Stimulated activated CD4-positive, alpha-beta T cell treated with anti-CD3 and anti-CD28 coated beads, Interleukin-12 subunit alpha, Interleukin-12 subunit beta, amount 100 ng/mL, for 24 hours (primary cell): ENCODE measurements at regions not wholly inside any gene's neighbourhood (a gene's known extent, or its start where the extent isn't known, plus 50 kb on each side); places are given as distances from the start of the nearest gene placed in this dataset.
"Not testable (repeated sequence)": the region's sequence is repeated elsewhere in the genome, so short reads cannot be mapped to it uniquely, and the experiment has no call there.

Experiments
- DNase-seq, 2 experiments: peaks; one replicate each; pipeline ENCODE4 v3.0.0-alpha.2; 2020; ENCODE audit warnings: low read depth in 2 of 2

DNA sequence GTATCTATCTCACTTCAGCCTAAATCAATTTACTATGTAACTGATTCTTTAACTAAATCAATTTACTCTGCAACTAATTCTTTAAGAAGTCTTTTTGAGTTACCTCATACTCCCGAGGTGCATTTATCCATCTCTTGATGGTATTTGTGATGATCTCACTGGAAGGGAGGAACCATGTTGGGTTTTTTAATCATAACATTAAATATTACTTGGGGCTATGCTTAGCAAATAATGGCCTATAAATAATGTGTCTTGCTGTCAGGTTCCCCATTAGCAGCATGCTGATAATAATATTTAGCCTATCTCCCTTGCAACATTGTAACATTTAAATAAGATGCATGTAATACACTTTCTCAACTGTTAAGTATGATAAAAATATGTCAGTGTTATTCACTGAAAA is 411.3 kb downstream of the SLITRK1 start:
- DNase-seq, result no peak

DNA sequence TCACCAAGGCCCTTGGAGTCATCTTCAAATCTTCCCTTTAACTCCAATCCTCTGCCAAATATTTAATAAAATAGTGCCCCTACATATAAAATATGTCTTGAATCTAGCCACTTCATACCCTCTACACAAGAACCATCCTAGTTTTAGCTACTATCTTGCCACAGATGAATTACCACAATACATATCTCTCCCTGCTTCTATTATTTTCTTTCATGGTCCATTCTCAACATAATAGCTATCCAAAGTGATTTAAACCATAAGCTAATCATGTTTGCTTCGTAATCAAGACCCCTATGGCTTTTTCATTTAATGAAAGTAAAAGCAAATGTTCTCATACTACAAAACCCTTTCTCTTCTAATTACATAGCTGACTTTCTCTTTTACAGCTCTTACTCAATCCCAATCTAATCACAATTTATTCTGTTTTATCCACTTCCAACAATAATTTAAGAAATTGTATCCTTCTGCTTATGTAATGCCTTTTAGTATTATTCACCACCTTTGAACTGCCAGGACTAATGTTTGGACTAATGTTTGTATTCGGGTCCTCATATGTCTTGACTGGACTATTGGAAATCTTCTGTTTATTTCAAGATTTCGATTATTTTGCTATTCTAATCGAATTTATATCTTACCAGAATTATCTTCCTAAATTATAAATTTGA is 412.0 kb downstream of the SLITRK1 start:
- no peak for DNase-seq

DNA sequence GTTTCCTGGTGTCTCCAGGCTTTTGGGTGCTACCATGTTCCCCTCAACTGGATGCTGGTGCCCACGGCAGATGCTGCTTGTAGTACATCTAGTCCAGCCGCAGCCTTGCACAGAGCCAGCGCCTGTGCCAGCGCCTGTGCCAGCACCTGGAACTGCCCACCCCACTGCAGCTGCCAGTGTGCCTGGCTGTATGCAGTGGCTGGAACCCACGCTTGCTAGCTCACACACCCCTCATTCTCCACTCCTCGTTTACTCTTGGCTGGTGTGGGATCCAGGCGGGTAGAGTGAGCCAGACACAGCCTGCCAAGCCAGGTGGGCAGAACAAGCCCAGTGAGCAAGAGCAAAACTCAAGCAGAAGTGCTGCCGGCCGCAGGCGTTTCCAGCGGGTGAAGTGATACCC is 428.6 kb downstream of the SLITRK1 start:
- DNase-seq, result no peak

DNA sequence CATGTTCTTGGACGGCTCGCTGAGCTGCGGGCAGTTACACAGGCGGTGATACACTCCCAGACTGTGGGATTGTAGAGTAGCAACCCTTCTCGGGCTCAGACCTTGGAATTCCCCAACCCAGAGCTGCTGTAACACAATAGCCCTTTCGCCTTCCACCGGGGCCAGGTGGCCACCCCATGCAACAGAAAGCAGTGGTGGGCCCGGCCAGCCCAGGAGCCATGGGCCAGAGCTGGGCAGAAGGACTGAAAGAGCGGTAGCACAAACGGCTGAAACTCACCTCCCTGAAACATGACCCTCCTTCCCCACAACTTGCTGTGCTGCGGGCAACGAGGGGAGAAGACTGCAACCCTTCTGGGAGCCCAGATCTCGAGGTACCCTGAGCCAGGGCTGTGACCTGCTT is 429.0 kb downstream of the SLITRK1 start:
- DNase-seq, result no peak

DNA sequence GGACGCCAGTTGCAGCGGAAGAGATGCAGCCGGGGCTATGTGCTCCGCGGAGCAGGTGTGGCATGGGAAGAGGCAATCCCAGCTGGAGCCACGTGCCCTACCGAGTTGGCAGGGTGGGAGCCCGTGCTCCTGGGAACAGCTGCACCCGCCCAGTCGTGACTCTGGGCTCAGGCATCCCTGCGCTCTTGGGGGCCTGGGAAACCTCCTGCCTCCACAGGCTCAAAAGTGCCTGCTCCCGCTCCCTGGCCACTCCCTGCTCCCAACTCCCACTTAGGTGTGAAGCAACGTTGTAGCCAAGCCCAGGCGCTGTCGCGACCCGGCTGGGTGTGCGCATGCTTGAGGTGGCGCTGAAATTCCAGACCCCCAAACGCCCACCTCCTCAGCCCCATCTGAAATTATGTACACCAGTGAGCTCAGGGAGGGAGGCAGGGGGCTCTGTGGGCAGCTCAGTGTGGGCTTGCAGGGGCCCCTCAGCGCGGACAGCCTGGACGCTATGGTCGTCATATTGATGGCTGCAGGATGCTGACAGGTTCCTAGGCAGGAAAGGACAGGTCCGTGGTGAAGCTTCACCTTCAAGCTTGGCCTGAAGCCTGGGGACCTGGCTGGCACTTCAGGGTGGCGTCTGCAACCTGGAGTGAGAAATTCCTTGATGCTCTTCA is 429.9 kb downstream of the SLITRK1 start:
- DNase-seq, result no peak

DNA sequence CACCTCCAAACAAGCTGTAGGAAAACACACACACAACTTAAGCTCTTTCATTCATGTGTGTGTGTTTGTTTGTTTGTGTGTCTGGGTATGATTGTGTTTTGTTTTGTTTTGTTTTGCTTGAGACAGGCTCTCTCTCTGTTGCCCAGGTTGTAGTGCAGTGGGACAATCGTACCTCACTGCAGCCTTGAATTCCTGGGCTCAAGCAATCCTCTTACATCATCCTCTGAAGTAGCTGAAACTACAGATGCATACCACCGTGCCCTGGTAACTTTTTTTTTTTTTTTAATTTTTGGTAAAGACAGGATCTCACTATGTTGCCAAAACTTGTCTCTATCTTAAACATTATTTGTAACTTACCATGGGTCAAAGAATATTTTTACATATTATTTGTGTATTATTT is 431.7 kb downstream of the SLITRK1 start:
- DNase-seq, result no peak

DNA sequence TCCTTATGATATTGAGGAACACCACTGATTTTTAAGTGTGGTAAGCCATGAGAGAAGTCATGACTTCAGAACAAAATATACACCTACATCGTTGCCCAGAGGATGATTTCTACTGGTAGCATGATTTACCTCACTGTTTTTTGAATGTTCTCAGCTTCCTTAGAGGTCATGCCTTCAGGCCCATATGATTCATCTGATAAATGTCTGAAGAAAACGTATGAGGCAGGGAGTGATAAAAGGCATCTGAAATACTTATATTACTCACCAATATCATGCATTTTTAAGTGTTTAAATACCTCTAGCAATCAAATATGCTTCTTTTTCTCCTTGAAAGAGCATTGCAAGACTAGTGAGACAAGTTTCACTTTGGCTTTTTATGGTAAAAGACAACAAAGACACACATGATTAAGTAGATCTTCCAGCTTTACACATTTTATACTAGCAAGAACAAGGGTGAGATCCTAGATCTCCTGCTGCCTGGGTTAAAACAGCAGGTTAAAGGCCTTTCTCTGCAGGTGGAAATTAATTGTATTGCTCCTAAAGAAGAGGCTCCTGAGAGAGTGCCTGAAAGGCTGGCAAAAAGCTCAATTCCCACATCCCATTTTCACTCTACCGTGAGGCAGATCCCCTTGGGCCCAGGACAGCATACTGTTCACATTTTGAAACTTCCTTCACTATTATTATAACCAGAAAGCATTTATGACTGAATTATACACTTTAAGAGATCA is 432.4 kb downstream of the SLITRK1 start:
- no peak for DNase-seq

DNA sequence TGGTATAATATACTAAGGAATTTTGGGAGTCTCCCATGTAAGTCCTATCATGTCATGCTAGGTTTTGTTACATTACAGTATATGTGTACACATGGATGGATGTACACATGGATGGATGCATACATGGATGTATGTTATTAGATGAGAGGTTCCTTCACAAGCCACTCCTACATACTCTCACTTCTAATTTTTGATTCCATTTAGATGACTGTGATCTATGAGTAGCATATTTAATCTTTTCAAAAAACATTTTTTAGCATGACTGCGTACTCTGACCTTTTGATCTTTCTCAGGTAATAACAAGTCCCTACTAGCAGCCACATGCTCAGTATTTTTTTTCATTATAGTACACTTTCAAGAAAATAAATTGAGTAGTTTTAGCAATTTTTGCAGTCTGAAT is 441.8 kb downstream of the SLITRK1 start:
- DNase-seq, result no peak

DNA sequence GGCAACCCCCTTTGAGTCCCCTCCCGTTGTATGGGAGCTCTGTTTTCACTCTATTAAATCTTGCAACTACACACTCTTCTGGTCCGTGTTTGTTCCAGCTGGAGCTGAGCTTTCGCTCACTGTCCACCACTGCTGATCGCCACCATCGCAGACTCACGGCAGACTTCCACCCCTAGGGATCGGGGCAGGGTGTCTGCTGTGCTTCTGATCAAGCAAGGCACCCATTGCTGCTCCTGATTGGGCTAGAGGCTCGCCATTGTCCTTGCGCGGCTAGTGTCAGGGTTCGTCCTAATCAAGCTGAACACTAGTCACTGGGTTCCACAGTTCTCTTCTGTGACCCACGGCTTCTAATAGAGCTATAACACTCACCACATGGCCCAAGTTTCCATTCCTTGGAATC is 442.8 kb downstream of the SLITRK1 start:
- not testable (repeated sequence) for DNase-seq

DNA sequence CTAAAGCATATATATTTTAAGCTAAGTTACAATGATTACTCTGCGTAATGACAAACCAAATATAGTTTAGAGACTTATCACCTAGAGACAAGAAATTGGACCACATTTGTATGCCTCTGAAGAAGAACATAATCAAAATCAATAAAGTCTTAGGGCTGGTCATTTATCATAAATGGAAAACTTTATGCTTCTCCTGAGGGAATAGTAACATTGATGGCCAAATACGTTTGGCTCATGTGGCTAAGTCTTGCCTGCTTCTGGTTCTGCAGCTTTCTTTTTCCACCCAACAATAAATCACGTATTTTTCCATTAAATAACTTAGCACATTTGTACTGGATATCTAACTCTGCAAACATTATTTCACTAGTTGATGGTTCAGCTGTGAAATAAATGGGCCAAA is 458.4 kb downstream of the SLITRK1 start:
- DNase-seq, result no peak

DNA sequence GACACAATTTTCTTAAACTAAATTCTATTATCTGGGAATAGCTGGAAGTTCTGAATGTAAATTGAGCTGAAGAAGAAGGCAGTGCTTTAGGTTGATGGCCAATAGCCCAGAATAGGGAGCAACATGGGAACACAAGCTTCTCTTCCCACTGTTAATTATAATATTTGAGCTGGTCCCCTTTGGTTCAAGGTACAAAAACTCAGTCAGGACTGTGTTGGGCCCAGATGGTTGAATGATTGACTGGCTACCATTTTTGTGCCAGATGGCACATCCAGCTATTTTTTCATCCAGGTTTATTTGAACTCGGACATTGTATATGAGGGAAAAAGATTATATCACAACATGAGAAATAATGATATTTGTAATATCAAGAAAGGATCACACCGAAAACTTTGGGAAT is 458.9 kb downstream of the SLITRK1 start:
- DNase-seq, result no peak

DNA sequence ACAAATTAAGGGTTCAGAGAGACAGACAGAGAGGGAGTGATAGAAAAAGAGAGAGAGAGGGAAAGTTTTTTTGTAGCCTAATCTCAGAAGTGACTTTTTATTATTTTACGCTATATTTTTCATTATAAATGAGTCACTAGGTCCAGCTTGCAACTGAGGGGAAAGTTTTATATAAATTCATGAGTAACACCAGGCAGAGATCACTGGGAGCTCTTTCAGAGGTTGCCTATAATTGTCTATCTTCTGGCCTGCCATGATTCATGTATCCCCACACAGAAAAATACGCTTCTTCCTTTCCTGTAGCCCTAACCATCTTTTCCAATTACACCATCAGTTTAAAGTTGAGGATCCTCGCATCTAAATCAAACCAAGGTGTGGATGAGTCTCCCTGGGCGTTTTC is 467.9 kb downstream of the SLITRK1 start:
- DNase-seq, result no peak

DNA sequence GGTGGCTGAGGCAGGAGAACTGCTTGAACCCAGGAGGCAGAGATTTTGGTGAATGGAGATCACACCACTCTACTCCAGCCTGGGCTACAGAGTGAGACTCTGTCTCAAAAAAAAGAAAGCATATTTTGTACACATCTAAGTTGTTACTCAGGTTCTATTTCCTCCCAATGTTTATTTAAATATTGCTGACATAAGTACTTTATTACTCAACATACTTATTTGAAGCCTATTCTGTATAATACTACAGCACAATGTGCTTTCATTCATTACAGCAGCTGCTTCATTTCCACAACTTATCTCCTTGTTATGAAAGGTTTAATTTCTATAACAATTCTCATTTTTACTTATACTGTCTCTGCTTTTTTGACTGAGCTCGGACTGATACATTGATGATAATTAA is 495.7 kb downstream of the SLITRK1 start:
- DNase-seq, result no peak

DNA sequence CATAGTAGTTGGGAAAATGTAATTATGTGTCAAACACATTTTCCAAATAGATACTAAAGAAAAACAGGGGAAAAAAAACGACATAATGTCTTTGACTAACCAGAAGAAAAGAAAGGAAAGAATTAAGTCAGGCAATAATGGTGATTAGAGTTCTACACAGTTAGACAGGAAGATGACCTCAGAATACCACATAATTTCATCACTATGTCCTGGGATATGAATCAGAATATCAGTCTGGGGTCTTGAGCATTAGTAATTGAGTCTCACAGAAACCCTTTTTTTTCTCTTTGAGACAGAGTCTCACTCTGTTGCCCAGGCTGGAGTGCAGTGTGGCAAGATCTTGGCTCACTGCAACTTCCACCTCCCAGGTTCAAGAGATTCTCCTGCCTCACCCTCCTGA is 503.4 kb downstream of the SLITRK1 start:
- DNase-seq, result no peak

DNA sequence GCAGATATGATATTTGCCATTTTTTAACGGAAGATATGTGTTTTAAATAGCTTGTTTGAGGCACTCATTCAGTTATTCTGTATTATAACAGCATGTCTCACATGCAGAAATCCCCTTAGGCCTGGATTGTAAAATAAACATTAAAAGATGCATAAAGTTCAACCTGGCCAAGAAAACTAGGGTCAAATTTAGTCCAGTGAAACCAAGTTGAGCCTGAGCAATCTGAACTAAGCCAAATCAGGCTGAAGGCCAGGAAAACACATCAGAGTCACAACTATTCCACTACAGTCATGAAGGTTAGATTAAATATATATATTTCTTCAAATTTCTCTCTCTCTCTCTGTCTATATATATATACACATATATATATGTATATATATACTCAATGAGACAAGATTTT is 504.8 kb downstream of the SLITRK1 start:
- DNase-seq, result no peak

DNA sequence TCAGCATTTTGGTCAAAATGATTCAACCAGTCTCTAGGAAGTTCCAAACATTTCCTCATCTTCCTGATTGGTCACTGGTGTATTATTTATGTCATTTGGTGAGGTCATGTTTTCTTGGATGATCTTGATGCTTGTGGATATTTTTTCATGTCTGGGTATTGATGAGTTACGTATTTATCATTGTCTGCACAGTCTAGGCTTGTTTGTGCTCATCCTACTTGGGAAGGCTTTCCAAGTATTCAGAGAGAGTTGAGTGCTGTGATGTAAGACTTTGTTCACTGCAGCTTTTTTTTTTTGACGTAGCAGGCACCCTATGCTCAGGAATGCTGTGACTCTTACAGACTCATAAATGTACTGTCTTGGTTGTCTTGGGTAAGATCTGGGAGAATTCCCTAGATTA is 509.5 kb downstream of the SLITRK1 start:
- DNase-seq, result no peak

DNA sequence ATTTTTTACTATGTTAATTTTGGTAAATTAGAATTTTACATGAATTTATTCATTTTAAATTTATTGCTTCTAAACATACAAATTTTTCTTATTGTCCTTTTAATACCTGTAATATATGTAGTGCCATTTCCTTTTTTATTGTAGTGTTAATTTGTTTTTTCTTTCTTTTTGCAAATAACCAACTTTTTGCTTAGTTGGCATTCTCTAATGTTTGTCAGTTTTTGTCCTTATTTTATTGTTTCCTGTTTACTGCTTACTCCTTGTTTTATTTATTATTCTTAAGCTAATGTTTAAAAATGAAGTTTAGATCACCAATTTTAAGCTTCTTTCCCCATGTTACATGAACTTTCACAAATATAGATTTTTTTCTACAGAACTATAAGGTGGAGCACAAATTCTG is 516.6 kb downstream of the SLITRK1 start:
- no peak for DNase-seq

DNA sequence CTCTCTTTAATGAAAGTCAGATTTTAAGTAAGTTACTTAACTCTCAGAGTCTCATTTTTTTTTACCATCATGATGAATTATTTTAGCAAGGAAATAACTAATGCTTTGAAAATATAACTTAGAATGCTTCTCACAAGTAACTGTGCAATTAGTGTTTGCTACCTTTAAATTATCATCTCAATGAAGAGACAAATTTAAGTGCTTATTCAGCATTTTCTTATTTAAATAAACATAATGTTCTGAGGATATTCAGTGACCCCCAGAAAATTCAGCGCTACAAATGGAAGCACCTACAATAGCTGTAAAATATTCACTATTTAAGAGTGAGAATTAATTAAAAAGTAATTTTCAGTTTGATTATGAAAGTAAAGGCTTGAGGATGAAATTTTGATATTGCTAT is 527.2 kb downstream of the SLITRK1 start:
- DNase-seq, result no peak

DNA sequence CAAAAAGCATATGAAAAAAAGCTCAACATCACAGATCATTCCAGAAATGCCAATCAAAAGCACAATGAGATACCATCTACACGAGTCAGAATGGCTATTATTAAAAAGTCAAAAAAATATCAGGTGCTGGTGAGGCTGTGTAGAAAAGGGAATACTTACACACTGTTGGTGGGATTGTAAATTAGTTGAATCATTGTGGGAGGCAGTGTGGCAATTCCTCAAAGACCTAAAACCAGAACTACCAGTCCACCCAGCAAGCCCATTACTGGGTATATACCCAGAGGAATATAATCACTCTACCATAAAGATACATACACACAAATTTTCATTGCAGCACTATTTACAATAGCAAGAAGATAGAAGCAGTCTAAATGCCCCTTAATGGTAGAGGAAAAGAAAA is 529.9 kb downstream of the SLITRK1 start:
- DNase-seq, result no peak

DNA sequence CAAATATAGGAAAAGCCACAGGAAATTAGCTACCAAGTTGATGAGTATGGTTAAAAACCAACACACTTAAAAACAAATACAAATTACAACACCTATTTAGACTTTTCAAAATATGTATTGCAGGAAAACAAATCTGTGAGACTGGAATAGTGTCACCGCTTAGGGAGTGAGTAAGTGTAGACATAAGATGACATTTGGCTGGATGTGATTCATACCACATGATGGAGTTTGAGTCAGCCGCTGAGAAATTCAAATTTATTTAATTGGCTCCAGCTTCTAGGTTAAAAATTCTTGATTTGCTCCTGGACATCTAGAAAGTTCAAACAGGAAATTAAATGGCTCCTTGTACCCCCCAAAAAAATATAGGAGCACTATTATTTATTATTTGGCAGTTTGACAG is 531.7 kb downstream of the SLITRK1 start:
- DNase-seq, result no peak

DNA sequence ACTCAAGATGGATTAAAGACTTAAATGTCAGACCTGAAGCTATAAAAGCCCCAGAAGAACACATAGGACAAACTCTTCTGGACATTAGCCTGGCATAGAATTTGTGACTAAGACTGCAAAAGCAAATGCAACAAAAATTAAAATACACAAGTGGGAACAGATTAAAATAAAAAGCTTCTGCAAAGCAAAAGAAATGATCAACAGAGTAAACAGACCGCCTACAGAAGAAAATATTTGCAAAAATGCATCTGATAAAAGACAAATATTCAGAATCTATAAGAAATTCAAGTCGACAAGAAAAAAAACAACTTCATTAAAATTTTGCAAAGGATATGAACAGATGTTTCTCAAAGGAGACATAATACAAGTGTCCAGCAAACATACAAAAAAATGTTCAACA is 537.8 kb downstream of the SLITRK1 start:
- no peak for DNase-seq

DNA sequence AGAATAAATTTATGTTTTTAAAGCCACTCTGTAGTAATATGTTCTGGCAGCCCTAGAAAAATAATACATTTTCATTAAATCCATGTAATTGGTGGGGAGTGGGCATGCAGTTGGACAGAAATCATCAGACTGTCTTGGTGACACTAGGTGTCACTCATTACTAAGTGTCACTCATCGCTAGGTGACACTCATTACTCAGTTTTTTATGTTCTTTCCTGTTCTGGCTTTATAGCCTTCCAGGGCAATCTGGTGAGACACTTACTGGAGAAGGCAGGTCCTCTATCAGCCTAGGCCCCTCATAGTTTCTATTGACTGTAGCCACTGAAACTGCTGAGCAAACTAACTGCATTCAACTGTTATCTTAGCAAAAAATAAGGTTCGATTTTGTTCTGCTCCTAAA is 542.1 kb downstream of the SLITRK1 start:
- DNase-seq, result no peak
